GM19023 (cell line): ENCODE measurements at regions not wholly inside any gene's neighbourhood (a gene's known extent, or its start where the extent isn't known, plus 50 kb on each side); places are given as distances from the start of the nearest gene placed in this dataset.
"Not testable (repeated sequence)": the region's sequence is repeated elsewhere in the genome, so short reads cannot be mapped to it uniquely, and the experiment has no call there.

Source experiments
- ATAC-seq: cut with Tn5 transposase; IDR thresholded peaks from one replicate; pipeline ENCODE4 v1.9.1; 2021; ENCODE audit warnings: mild to moderate bottlenecking, moderate library complexity; ENCODE audit not compliant: unreplicated experiment

GRCh38 chr4:57729775-57730570 lies 619.8 kb upstream of the IGFBP7 start:
- ATAC-seq = not testable (repeated sequence)

- ATAC-seq = no peak
Measured at GRCh38 chr4:57726154-57726553, 616.0 kb upstream of the IGFBP7 start.

- no peak for ATAC-seq
Measured at GRCh38 chr4:57719456-57719855, 609.3 kb upstream of the IGFBP7 start.

GRCh38 chr4:57714313-57714712 lies 604.1 kb upstream of the IGFBP7 start:
- not testable (repeated sequence) for ATAC-seq

DNA sequence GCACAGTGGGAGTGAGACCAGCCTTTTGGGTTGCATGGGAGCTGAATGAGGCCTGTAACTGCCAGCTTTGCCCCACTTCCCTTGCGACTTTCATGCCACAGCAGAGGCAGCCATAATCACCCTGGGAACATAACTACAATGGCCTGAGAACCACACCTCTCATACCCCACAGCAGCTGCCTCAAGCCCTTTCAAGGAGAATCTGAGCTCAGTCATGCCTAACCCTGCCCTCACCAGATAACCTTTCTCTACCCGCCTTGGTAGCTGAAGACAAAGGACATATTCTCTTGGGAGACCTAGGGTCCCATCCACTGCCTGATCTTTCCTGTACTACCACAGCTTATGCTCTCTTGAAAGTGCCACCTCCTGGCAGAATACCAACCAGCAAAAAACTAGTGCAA lies 599.9 kb upstream of the IGFBP7 start:
- ATAC-seq = no peak

DNA sequence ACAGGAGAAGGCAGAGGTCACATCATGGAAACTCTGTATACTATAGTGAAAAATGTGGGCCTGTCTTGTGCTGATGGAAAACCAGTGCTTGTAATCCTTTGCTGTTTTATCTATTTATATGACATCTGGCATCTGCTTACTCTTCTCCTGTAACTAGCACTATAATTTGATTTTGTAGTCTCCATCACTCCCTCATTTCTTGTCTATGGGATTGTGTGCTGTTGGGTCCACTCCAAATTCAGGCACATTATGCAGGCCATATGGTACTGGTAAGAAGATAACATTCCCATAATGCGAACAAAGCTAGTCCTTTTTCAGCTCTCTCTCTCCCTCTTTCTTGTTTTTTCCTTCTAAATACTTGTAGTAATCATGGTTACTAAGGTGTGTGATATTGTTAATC lies 581.2 kb upstream of the IGFBP7 start:
- ATAC-seq = no peak

GRCh38 chr4:57689693-57690205 lies 579.6 kb upstream of the IGFBP7 start:
- no peak for ATAC-seq

DNA sequence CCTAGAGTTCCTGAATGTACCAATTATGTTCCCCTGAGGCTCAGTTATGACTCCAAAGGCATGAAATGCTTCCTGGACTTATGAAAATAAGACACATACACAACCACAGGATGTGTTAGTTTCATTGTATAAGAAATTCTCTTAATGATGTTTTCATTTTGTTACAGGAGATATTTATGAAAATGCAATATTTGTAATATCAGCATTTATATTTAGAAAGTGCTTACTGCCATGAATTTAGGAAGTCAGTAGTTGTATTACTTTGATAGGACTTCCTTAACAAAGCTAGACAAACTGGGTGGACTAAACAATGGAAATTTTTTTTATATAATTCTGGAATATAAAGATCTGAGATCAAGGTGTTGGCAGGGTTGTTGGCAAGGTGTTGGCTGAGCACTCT lies 572.1 kb upstream of the IGFBP7 start:
- no peak for ATAC-seq

GRCh38 chr4:57679969-57680368 lies 569.8 kb upstream of the IGFBP7 start:
- ATAC-seq = no peak

GRCh38 chr4:57676394-57676793 lies 566.2 kb upstream of the IGFBP7 start:
- ATAC-seq = no peak

GRCh38 chr4:57672846-57673433 lies 562.8 kb upstream of the IGFBP7 start:
- no peak for ATAC-seq

DNA sequence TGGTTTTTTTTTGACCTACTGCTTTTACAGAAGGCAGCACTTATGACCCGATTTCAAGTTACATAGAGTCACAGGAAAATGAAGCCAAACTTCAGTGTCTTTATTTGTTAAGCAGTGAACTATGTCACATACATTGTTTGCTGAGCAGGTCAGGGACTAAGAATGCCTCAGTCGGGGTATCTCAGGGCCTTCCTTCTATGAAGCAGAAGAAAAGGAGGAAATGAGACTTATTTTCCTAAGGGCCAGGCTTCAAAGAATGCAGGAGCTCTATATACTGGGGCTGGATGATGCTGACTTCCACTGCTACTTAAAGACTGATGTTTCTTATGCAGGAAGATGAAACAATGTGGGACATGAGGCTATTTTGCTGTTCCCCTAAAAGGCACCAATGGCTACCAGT lies 558.4 kb upstream of the IGFBP7 start:
- ATAC-seq = no peak

DNA sequence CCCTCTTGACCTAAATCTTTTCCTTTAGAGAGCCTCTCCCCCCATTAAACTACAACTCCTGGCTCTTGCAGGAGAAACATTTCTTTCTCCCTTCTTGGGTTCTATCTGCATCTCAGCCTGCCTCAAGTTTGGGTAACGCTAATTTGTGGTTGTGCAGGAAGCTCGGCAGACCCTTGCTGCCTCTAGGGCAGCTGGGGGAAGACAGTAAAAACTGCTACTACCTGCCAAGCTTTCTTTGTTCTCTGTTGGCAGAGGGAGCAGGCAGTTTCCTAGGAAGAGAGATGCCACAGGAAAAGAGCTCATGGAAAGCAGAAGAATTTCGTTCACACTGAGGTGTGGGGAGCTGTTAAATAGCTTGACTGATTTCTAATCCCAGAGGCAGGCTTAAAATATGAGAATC lies 555.6 kb upstream of the IGFBP7 start:
- ATAC-seq = no peak

- ATAC-seq = no peak
Measured at GRCh38 chr4:57661517-57662090, 551.4 kb upstream of the IGFBP7 start.

- no peak for ATAC-seq
Measured at GRCh38 chr4:57658673-57659072, 548.5 kb upstream of the IGFBP7 start.

DNA sequence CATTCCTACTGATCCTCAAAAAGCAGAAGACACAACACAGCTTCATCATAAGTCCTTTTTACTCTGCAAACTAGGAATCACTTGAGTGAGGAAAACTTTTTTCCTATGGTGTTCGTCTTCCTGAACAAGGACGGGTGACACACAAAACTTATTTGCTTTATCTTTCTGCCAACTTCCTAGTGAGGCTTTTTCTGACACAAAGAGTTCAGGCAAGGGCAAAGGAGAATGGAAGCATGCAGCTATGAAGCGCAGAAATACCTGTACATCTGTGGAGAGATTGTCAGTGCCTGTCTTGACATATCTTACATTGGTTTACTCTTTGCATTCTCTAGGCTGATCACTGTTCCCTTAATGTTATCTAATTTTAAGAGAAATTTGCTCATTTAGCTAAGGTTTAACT lies 548.0 kb upstream of the IGFBP7 start:
- ATAC-seq = no peak

GRCh38 chr4:57655342-57655741 lies 545.2 kb upstream of the IGFBP7 start:
- no peak for ATAC-seq

- ATAC-seq = no peak
Measured at GRCh38 chr4:57652779-57653178, 542.6 kb upstream of the IGFBP7 start.

DNA sequence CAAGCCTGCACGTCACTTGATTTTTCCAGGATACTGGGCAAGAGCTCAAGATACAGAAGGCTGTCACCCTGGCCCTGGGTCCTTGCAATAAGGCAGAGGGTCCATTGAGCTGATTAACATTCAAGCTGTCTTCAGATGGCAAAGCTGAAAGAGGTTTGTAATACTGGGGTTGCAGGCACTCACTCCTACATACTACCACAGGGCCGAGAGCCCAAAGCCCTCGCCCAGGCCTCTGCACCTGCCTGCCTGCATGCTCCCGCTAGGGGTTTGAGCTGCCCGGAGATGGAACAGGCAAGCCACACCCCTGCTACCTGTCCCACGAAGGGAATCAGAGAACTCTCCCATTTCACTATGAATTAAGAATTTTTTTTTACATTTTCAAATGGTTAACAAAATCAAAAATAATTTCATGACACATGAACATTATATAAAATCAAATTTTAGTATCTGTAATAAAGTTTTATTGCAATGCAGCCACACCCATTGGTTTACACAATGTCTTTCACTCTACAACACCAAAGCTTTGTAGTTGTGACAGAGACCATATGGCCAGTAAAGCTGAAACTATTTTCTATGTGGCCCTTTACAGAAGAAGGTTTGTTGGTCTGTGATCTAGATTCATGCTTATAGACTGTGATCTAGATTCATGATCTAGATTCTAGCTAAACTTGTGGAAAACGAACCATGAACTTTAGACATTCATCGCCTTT lies 530.4 kb upstream of the IGFBP7 start:
- ATAC-seq = no peak

DNA sequence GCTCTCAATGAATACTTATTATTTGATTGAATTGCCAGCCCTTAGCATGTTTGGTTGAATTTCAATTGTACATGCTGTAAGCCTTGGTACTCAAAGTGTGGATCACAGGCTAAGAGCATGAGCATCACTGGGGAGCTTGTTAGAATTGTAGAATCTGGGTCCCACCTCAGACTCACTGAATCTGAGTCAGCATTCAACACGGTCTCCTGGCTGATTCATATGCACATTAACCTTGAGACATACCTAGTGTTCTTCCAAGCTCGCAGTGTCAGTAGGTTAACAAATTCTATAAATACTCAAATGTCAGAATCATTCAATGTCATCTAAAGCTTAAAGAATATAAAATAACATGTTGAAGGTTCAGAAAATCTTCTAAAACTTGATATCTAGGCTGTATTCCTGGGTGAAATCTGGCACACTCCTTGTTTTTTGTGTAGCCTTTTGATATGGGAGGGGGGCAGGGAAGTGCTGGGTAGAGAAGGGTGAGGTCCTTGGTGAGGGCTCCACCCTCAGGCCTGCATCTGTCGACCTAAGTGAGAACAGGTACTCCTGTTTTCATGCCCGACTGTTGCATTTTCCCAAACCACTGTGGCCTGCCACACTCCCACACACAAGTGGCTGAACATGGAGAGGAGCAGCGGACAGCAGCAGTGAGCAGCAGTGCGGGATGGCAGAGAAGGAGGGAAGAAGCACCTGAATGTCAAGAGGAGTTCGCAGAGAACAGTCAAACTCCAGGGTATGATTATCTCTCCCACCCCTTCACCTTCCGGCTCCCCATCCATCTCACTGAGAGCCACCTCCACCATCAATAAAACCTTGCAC lies 529.6 kb upstream of the IGFBP7 start:
- no peak for ATAC-seq

DNA sequence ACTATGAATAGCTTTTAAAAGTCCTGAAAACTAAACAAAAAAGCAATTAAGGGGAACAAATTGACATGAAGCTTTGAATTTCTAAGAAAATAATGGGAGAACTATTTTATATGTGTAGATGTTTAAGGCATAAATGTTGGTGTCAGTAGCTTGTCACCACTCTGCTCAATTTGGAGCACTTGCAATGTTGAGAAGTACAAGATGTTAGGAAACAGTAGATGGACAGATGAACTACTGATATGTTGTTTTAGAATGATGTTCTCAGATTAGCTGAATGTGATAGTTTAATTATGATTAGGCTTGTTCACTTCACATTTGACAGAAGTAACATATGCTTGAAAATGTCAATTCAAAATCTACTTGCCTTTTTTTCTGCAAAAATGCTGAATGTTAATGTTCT lies 525.7 kb upstream of the IGFBP7 start:
- no peak for ATAC-seq
